ENCODE measurements at regions not wholly inside any gene's neighbourhood (a gene's known extent, or its start where the extent isn't known, plus 50 kb on each side); places are given as distances from the start of the nearest gene placed in this dataset.

GRCh38 chr14:86897224-86897623 is 1095.8 kb downstream of the GALC start:
- H2BK120ac ChIP-seq (ENCODE audit: low read depth, low read length) = no peak overlapping the region
- H2BK15ac ChIP-seq (ENCODE audit: low read depth, low read length) = no peak overlapping the region
- in situ Hi-C loops (cut with MboI; ENCODE audit: low sequenced_read_pairs) = no loop called here
- no peak overlapping the region for H3K18ac ChIP-seq (ENCODE audit: low read depth, low read length)
- H2AK9ac ChIP-seq (replicated peaks; ENCODE audit: low read depth, low read length, poor library complexity) = no peak overlapping the region
- H3K27me3 ChIP-seq (ENCODE audit: control insufficient read depth, insufficient read depth, low read length) = no peaks in the 10 kb centered on the region
- TF ChIP-seq CHD1 (IDR thresholded peaks at IDR 0.05; ENCODE audit: low read depth, low read length) = no peak
- no peak for TF ChIP-seq POLR2A (IDR thresholded peaks at IDR 0.05; ENCODE audit: low read depth, low read length)
- no peak for TF ChIP-seq CEBPB (IDR thresholded peaks at IDR 0.05; ENCODE audit: low read depth, low read length)
- no peak for TF ChIP-seq ELK1 (IDR thresholded peaks at IDR 0.05; ENCODE audit: borderline replicate concordance, low read depth, low read length)
- no peak overlapping the region for H2BK20ac ChIP-seq (ENCODE audit: low read depth, low read length)
- H4K20me1 ChIP-seq (ENCODE audit: insufficient read depth, low read length) = no peaks in the 10 kb centered on the region
- H3K4ac ChIP-seq (ENCODE audit: low read depth, low read length) = no peak overlapping the region
- intact Hi-C loops (cut with micrococcal nuclease) = no loop called here
- no peak overlapping the region for H4K5ac ChIP-seq (ENCODE audit: low read depth, low read length)
- CTCF ChIA-PET = no interaction called here
- no peak overlapping the region for H3K4me3 ChIP-seq (ENCODE audit: insufficient read depth, low read depth, low read length)
- H4K91ac ChIP-seq (ENCODE audit: insufficient read depth, low read depth, low read length) = no peak overlapping the region
- H3K9me3 ChIP-seq (ENCODE audit: control insufficient read depth, insufficient read depth, low read length) = no peaks in the 10 kb centered on the region
- no peak overlapping the region for H3K56ac ChIP-seq (ENCODE audit: extremely low read depth, insufficient read depth, low read length)
- H2BK5ac ChIP-seq (ENCODE audit: low read depth, low read length, poor library complexity, severe bottlenecking) = no peak overlapping the region
- POLR2A ChIA-PET (ENCODE audit: unreplicated experiment) = no interaction called here
- H3K9me1 ChIP-seq (ENCODE audit: insufficient read depth, low read length) = no peaks in the 10 kb centered on the region; the same call in 1 of the 2 replicates
- H3K4me2 ChIP-seq (ENCODE audit: low read depth, low read length) = no peak overlapping the region
- no peak overlapping the region for H2AFZ ChIP-seq (replicated peaks; ENCODE audit: low read length, poor library complexity)
- no peak for ATAC-seq (ENCODE audit: low read depth)
- H3K9ac ChIP-seq (ENCODE audit: low read depth, low read length) = no peak overlapping the region
- no peak overlapping the region for H3K23ac ChIP-seq (ENCODE audit: low read depth, low read length)
- no TSS peak for BruUV-seq (replicated peaks)
- H3K36me3 ChIP-seq (ENCODE audit: control insufficient read depth, insufficient read depth, low read length) = no peaks in the 10 kb centered on the region
- no peak for DNase-seq
- dilution Hi-C loops (cut with HindIII; ENCODE audit: low sequenced_read_pairs, unreplicated experiment) = no loop called here
- H3K27ac ChIP-seq (ENCODE audit: insufficient read depth, low read length) = no peak overlapping the region
- H3K79me1 ChIP-seq (ENCODE audit: low read depth in 1 of 2, low read length in 2 of 2) = no peaks in the 10 kb centered on the region
- H2AK5ac ChIP-seq (ENCODE audit: low read depth, low read length) = no peak overlapping the region
- H3K14ac ChIP-seq (replicated peaks; ENCODE audit: low read depth, low read length) = no peak overlapping the region
- no peak overlapping the region for H4K8ac ChIP-seq (ENCODE audit: low read depth in 2 of 2, low read length in 2 of 2)
- H3K4me1 ChIP-seq (ENCODE audit: control insufficient read depth, insufficient read depth, low read length) = peaks cover 2% of the 10 kb centered on the region; the same call in 1 of the 2 replicates

Measured in IMR-90 (cell line).